ENCODE measurements at regions not wholly inside any gene's neighbourhood (a gene's known extent, or its start where the extent isn't known, plus 50 kb on each side); places are given as distances from the start of the nearest gene placed in this dataset.

DNA sequence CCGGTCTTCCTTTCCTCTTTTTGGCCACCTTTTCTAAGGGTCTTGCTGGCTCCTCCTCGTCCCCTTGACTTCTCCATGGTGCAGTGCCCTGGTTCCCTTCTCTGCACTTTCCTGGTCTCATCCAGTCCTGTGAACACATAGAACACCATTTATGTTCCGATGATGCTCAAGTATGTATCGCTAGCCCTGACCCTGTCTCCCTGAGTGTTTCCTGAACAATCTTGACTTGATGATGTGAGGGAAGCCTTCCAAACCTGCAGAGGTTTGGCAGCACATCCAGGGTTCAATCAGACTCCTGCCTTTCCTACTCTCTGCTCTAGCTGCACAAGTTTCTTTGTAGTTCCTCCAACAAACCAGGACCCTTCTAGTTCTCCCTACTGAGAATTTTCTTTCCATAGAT, 132.1 kb downstream of the RGPD3 start:
- TF ChIP-seq, protein P1, sequence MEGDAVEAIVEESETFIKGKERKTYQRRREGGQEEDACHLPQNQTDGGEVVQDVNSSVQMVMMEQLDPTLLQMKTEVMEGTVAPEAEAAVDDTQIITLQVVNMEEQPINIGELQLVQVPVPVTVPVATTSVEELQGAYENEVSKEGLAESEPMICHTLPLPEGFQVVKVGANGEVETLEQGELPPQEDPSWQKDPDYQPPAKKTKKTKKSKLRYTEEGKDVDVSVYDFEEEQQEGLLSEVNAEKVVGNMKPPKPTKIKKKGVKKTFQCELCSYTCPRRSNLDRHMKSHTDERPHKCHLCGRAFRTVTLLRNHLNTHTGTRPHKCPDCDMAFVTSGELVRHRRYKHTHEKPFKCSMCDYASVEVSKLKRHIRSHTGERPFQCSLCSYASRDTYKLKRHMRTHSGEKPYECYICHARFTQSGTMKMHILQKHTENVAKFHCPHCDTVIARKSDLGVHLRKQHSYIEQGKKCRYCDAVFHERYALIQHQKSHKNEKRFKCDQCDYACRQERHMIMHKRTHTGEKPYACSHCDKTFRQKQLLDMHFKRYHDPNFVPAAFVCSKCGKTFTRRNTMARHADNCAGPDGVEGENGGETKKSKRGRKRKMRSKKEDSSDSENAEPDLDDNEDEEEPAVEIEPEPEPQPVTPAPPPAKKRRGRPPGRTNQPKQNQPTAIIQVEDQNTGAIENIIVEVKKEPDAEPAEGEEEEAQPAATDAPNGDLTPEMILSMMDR (IDR thresholded peaks at IDR 0.05) = no peak
- TF ChIP-seq POLR2AphosphoS5 (IDR thresholded peaks at IDR 0.05) = no peak
